Embryonic facial prominence (tissue), 1 donor: ENCODE measurements at regions not wholly inside any gene's neighbourhood (a gene's known extent, or its start where the extent isn't known, plus 50 kb on each side); places are given as distances from the start of the nearest gene placed in this dataset.
"Not testable (repeated sequence)": the region's sequence is repeated elsewhere in the genome, so short reads cannot be mapped to it uniquely, and the experiment has no call there.

Source experiments
- DNase-seq: peaks from one replicate; pipeline ENCODE4 v3.0.0-alpha.2; 2016; ENCODE audit errors: extremely low spot score

GRCh38 chr6:21282360-21282759, 311.2 kb upstream of the SOX4 start:
- DNase-seq = not testable (repeated sequence)

- DNase-seq = no peak
Observed at GRCh38 chr6:21284166-21284565, 309.4 kb upstream of the SOX4 start.

- DNase-seq = no peak
Observed at GRCh38 chr6:21284706-21285105, 308.8 kb upstream of the SOX4 start.

- no peak for DNase-seq
Observed at GRCh38 chr6:21294144-21294543, 299.4 kb upstream of the SOX4 start.

GRCh38 chr6:21295506-21296240, 297.9 kb upstream of the SOX4 start:
- peak; percentile 83 for DNase-seq

- no peak for DNase-seq
Observed at GRCh38 chr6:21297665-21298064, 295.9 kb upstream of the SOX4 start.

GRCh38 chr6:21299216-21299615, 294.3 kb upstream of the SOX4 start:
- no peak for DNase-seq

- DNase-seq = no peak
Observed at GRCh38 chr6:21300439-21300838, 293.1 kb upstream of the SOX4 start.

GRCh38 chr6:21305893-21306332, 287.6 kb upstream of the SOX4 start:
- DNase-seq = no peak

- DNase-seq = no peak
Observed at GRCh38 chr6:21306546-21306945, 287.0 kb upstream of the SOX4 start.

- no peak for DNase-seq
Observed at GRCh38 chr6:21309807-21310221, 283.7 kb upstream of the SOX4 start.

GRCh38 chr6:21310568-21311140, 282.9 kb upstream of the SOX4 start:
- no peak for DNase-seq

GRCh38 chr6:21312118-21312517, 281.4 kb upstream of the SOX4 start:
- DNase-seq = no peak

GRCh38 chr6:21317642-21318041, 275.9 kb upstream of the SOX4 start:
- no peak for DNase-seq

- DNase-seq = no peak
Observed at GRCh38 chr6:21321076-21321475, 272.5 kb upstream of the SOX4 start.

GRCh38 chr6:21321531-21321930, 272.0 kb upstream of the SOX4 start:
- DNase-seq = no peak

- no peak for DNase-seq
Observed at GRCh38 chr6:21323577-21323976, 270.0 kb upstream of the SOX4 start.

- no peak for DNase-seq
Observed at GRCh38 chr6:21325201-21325856, 268.2 kb upstream of the SOX4 start.

GRCh38 chr6:21327326-21328112, 266.0 kb upstream of the SOX4 start:
- no peak for DNase-seq

GRCh38 chr6:21331235-21331634, 262.3 kb upstream of the SOX4 start:
- DNase-seq = no peak

GRCh38 chr6:21332077-21332476, 261.5 kb upstream of the SOX4 start:
- no peak for DNase-seq

GRCh38 chr6:21332660-21333059, 260.9 kb upstream of the SOX4 start:
- no peak for DNase-seq
